Stimulated activated naive CD8-positive, alpha-beta T cell treated with anti-CD3 and anti-CD28 coated beads, Interleukin-15, Interleukin-2, amounts not matched to agents 100 U/mL and 50 U/mL, for 24 hours (primary cell): ENCODE measurements at regions not wholly inside any gene's neighbourhood (a gene's known extent, or its start where the extent isn't known, plus 50 kb on each side); places are given as distances from the start of the nearest gene placed in this dataset.
"Not testable (repeated sequence)": the region's sequence is repeated elsewhere in the genome, so short reads cannot be mapped to it uniquely, and the experiment has no call there.

Experiments
- ATAC-seq: fragments of 150-1000 bp; cut with Tn5 transposase; one replicate; pipeline ENCODE4 v1.10.0; 2021
- DNase-seq: peaks from one replicate; pipeline ENCODE4 v3.0.0; 2021

DNA sequence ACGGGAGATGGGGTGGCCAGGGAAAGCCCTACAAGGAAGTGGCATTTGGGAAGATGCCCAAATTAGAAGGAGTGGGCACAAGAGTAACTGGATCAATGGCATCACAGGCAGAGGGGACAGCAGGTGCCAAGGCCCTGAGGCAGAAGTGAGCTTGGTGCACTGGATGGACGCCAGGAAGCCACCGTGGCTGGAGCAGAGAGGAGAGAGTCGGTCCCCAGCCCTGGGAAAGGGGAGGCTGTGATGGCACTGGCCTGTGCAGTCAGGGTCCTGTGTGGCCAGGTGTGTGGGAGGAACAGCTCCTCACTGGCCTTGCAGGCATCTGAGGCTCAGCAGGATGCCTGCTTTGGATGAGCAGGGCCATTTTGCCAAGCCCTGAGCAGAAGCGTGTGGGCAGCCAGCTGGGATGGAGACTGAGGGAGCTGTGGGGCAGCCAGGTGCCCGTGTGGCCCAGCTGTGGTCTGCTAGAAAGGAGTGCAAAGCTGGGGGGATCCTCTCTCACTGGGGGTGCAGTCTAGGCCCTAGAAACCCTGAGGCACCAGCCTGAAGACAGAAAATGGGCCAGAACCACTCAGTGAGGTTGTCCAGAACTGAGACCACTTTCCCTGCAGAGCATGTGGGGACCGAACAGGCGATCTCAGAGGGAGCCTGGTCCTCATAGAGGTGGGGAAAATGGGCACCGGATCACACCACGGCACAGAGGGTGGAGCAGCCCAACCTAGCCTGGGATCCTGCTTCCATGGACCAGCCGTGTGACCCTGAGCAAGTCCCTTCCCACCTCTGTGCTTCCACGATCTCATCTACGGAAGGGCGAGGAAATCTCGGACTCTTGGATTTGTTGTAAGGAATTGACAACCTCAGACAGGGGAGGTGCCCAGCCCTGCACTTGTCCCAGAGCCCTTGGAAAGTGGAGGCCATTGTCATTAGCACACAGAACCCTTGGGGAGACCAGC, 78.6 kb upstream of the RTL6 start:
- DNase-seq (no peak), ATAC-seq (no peak)

DNA sequence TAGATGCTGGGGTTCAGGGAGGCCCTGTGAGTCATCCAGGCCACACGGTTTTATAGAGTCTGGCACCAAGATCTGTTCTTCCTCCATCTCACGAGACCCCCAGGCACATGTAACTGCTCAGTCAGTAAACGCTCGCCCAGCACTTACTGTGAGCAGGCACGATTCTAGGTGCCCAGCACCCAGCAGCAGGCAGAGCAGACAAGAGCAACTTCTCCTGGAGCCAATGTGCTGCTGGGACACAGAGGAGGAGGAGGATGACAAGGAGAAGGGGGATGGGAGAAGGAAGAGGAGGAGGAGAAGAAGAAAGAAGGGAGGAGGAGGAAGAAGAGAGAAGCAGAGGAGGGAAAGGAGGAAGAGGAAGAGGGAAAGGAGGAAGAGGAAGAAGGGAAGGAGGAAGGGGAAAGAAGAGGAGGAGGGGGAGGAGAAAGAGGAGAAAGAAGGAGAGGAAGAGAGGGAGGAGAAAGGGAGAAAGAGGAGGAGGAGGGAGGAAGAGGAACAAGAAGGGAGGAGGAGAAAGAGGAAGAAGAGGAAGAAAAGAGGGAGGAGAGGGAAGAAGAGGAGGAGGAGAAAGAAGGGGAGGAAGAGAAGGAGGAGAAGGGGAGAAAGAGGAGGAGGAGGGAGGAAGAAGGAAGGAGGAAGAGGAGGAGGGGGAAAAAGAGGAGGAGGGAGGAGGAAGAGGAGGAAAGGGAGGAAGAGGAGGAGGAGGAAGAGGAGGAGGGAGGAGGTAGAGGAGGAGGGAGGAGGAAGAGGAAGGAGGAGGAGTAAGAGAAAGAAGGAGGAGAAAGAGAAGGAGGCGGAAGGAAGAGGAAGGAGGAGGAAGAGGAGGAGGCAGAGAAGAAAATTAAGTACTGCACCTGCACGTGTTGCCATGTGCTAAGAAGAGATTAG, 77.6 kb upstream of the RTL6 start:
- DNase-seq (no peak), ATAC-seq (no peak)

DNA sequence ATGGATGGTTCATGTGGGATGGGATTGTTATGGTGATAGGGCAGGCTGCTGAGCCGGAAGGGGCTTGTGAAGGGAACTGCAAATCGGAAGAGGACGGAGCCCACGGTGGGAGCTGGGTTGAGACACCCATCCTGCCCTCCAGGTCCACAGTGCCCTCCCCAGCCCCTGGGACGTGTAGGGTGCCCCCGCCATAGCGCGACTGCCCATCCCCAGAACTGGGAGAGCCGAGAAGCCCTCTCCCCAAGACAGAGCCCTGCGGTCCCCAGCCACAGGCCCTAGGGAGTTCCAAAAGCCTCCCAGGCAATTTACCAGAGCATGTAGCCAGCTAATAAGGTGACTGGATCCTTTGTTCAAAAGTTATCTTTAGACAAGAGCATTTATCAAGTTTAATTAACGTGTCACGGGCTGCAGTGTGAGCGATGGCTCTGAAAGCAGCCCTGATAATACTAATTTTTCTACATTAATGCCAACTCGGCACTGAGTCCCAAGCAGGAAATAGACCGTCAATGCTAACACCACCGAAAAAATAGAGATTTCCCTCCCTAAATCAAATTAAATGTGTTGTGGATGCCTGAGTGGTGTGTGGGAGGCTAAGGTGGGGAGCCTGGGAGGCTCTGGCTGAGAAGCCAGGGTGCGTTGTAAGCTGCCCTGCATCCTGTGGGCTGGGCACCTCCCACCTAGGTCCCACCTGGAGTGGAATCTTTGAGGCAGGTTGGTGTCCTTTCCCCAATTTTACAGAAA, 76.8 kb upstream of the RTL6 start:
- no peak for DNase-seq
- no peak for ATAC-seq

DNA sequence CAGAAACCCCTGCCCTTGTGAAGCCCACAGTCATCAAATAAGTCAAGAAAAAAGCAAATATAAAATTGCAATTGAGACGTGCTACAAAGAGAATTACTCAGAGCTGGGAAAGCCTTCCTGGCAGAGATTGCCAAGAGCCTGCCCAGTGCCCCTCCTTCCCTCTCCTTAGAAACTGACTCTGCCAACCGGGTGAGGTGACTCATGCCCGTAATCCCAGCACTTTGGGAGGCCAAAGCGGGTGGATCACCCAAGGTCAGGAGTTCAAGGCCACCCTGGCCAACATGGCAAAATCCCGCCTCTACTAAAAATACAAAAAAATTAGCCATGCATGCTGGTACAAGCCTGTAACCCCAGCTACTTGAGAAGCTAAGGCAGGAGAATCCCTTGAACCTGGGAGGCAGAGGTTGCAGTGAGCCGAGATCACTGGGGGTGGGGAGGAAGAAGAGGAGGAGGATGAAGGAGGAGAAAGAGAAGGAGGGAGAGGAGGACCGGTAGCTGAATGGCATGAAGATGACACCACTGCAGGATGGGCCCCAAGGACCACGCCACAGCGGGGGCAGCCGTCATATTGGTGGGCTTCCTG, 76.1 kb upstream of the RTL6 start:
- ATAC-seq (no peak), DNase-seq (no peak)

DNA sequence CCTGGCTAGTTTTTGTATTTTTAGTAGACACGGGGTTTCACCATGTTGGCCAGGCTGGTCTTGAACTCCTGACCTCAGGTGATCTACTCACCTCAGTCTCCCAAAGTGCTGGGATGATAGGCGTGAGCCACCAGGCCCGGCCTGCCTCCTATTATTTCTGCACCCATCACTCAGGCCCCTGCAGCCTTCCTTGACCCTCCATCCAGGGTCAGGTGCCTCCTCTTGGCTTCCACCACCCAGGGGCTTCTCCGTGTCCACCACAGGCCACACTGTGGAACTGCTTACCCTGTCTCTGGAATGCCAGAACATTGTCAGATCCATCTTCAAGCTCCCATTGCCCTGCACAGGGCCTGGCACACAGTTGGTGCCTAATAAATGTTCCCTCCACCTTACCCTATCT, 75.4 kb upstream of the RTL6 start:
- ATAC-seq, result no peak
- no peak for DNase-seq

DNA sequence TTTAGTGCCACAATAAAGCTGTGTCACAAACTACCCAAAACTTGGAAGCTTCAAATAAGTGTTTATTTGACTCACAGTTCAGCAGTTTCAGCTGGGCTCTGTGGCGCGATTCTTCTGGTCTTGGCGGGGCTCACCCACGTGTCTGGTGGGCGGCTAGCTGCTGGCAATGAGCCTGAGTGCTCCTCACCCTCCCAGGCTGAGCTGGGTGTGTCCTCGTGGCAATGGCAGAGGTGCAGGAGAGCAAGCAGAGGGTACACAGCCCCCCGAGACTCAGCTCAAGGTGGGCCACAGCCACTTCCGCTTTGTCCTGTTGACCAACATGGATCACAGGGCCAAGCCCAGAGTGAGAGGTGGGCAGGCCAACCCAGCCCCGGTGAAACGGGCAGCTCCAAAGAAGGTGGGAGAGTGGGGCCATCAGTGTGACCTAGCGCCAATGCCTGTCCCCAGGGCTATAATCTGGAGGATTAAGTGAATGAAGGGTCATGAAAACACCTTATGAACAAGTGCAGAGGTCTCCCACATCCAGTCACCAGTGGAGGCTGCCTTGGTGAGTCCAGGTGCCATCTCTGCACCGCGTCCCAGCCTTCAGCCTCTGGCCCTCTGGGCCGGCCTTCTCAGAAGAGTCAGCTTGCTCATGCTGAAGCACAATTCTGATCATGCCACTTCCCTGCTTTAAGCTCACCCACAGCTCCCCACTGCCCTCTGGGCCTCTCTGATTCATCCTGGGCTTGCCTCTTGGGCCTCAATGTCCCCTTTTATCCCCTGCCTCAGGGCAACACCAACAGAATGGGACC, 74.6 kb upstream of the RTL6 start:
- no peak for DNase-seq
- ATAC-seq, result peak; percentile 28

DNA sequence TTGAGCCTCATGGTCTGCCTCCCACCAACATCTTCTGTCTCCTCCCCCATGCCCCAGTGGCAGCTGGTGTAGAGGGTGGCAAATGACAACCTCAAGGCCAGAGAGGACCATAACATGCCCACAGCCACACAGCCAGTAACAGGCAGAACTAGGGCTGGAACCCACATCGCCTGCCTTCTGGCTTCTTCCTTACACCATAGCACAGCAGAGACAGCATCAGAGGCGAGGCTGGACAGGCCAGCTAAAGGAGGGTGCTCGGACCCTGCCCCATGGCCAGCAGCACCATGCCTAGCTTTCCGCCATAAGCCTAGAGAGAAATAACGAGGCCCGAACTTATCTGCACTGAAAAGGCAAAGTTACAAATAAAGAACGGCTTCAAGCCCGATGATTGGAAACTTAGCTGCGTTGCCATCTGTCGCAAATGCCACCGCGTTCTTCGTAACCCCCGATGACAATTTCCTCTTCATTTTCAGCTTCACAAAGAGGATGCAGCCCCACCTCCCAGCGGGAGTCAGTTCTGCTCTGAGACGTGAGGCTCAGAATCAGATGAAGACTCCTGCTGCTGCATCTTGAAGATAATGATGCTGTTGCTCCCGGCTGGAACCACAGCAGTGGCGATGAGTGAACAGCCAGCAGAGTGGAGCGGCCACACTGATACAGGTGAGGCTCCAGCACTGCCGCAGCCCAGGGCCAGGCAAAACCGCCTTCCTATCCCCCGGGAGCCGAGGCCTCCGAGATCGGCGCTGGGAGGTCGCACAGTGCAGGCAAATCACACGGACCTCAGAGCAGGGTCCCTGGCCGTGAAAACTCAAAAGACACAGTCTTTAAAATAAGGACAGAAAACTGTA, 73.8 kb upstream of the RTL6 start:
- no peak for ATAC-seq
- no peak for DNase-seq

DNA sequence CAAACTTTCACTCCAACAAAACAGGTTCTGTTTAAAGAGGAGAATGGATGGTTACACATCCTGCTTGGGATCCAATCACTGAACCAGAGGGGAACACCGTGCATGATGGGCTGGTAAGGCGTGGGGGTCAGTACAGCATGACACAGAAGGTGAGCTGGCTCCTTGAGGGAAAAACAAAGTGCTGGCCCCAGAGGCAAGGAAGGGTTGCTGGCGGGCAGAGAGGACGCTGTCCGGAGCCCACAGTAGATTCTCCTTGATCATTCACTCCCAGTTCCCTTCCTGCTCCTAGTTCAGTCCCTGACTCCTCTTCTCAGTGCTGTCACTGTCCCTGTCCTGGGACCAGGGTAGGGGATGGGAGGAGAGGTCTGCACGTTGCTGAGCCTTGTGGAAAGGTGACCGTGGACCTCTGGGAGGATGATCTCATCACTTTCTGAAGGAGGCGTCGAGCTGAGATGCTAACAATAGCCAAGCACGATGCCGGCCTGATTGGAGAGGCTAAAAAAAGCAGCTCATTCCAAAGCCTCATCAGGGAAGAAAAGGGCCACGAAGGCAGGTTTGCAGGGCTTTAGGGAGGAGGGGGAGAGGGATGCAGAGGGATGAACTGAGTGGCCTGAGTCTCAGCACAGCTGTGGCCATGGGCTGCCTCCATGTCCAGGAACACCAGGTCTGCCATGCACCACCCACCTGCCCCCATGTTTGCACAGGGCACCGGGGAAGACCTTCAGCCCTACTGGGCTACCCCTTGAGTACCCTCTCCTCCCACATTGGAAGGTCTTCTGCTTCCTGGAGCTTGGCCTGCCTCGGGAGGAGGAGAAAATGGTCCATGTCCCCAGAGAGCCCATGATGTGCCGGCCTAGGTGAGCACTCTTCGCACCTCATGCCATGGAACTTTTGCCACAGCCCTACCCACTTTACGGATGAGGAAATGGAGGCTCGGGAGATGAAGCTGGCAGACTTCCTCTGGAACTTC, 72.7 kb upstream of the RTL6 start:
- no peak for ATAC-seq
- no peak for DNase-seq

DNA sequence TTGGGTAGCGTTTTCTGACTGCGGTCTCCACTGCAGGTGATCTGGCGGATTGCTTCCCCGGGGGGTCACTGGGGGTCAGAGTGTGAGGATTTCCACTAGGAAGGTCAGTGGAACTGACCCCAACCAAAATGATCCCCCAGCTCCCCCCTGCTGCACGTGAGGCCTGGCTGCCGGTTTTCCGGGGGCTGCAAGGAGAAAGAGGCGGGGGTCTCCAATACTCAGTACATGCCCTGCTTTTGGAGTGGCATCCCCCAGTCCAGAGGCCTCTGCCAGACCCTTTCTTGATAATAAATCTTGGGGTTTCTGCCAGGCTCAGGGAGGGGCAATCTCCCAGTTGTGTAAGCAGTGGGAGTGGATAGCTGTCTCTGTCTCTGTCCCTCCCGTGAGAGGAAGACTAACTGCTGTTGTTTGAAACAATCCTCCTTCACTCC, 71.5 kb upstream of the RTL6 start:
- DNase-seq (no peak), ATAC-seq (no peak)

DNA sequence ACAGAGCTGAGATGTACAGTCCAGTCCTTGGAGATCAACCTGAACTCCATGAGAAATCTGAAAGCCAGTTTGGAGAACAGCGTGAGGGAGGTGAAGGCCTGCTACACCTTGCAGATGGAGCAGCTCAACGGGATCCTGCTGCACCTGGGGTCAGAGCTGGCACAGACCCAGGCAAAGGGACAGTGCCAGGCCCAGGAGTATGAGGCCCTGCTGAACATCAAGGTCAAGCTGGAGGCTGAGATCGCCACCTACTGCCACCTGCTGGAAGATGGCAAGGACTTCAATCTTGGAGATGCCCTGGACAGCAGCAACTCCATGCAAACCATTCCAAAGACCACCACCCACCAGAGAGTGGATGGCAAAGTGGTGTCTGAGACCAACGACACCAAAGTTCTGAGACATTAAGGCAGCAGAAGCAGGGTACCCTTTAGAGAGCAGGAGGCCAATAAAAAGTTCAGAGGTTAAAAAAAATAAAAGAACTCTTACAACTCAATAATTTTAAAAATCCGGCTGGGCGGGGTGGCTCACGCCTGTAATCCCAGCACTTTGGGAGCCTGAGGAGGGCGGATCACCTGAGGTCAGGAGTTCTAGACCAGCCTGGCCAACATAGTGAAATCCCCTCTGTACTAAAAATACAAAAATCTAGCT, 69.9 kb upstream of the RTL6 start:
- peak; percentile 57 for DNase-seq
- ATAC-seq, result no peak

DNA sequence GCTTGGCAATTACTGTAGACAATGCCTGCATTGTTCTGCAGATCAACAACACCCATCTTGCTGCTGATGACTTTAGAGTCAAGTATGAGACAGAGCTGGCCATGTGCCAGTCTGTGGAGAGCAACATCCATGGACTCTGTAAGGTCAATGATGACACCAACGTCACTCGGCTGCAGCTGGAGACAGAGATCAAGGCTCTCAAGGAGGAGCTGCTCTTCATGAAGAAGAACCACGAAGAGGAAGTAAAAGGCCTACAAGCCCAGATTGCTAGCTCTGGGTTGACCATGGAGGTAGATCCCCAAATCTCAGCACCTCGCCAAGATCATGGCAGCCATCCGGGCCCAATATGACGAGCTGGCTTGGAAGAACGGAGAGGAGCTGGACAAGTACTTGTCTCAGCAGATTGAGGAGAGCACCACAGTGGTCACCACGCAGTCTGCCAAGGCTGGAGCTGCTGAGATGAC, 69.4 kb upstream of the RTL6 start:
- ATAC-seq, DNase-seq: not testable (repeated sequence)

DNA sequence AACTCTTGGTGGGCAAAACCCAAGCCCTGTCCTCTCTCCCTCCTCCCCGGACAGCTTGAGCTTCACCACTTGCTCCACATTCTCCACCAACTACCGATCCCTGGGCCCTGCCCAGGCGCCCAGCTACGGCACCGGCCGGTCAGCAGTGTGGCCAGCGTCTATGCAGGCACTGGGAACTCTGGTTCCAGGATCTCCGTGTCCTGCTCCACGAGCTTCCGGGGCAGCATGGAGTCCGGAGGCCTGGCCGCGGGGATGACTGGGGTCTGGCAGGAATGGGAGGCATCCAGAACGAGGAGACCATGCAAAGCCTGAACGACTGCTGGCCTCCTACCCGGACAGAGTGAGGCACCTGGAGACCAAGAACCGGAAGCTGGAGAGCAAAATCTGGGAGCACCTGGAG, 68.9 kb upstream of the RTL6 start:
- DNase-seq (no peak), ATAC-seq (no peak)

DNA sequence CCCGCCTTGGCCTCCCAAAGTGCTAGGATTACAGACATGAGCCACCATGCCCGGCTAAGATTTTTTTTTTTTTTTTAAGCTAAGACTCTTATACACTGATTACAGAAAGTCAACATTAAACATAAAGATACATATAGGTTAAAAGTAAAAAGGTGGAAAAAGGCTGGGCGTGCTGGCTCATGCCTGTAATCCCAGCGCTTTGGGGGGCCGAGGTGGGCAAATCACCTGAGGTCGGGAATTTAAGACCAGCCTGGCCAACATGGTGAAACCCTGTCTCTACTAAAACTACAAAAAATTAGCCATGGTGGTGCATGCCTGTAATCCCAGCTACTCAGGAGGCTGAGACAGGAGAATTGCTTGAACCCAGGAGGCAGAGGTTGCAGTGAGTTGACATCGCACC, 64.6 kb upstream of the RTL6 start:
- DNase-seq, ATAC-seq: not testable (repeated sequence)

DNA sequence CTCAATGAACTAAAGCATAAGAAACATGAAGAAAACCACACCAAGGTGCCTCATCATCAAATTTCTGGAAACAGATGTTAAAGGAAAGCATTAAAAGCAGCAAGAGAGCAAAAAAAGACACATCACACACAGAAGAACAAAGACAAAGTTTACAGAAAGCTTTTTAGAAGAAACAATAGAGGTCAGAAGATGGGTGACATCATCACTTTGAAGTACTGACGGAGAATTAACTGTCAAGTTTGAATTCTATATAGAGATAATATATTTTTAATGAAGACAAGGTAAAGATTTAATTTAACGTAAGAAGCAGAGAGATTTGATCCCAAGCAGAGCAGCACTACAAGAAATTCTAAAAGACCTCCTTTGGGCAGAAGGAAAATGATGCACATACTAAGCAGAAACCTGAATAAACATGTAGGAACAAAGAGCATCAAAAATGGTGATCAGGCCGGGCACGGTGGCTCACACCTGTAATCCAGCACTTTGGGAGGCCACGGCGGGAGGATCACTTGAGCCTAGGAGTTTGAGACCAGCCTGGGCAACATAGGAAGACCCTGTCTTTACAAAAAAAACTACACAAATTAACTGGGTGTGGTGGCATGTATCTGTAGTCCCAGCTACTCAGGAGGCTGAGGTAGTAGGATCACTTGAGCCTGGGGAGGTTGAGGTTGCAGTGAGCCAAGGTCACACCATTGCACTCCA, 63.3 kb upstream of the RTL6 start:
- DNase-seq, result no peak
- ATAC-seq, result no peak

DNA sequence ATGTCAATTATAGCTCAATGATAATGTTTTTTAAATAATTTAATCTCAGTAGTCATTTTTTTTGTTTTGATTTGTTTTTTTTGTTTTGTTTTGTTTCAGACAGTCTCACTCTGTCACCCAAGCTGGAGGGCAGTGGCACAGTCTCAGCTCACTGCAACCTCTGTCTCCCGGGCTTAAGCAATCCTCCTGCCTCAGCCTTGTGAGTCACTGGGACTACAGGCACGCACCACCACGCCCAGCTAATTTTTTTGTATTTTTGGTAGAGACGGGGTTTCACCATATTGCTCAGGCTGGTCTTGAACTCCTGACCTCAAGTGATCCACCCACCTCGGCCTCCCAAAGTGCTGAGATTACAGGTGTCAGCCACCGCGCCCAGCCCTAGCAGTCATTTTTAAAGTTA, 60.6 kb upstream of the RTL6 start:
- ATAC-seq, DNase-seq: not testable (repeated sequence)

DNA sequence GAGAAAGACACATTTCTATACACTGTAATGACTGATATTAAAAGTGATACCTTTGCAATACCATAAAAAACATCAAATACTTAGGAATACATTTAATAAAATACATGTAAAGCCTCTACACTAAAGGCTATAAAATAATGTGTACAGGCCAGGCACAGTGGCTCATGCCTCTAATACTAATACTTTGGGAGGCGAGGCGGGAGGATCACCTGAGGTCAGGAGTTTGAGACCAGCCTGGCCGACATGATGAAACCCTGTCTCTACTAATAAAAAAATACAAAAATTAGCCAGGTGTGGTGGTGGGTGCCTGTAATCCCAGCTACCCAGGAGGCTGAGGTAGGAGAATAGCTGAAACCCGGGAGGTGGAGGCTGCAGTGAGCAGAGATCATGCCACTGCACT, 59.8 kb upstream of the RTL6 start:
- ATAC-seq, DNase-seq: not testable (repeated sequence)

DNA sequence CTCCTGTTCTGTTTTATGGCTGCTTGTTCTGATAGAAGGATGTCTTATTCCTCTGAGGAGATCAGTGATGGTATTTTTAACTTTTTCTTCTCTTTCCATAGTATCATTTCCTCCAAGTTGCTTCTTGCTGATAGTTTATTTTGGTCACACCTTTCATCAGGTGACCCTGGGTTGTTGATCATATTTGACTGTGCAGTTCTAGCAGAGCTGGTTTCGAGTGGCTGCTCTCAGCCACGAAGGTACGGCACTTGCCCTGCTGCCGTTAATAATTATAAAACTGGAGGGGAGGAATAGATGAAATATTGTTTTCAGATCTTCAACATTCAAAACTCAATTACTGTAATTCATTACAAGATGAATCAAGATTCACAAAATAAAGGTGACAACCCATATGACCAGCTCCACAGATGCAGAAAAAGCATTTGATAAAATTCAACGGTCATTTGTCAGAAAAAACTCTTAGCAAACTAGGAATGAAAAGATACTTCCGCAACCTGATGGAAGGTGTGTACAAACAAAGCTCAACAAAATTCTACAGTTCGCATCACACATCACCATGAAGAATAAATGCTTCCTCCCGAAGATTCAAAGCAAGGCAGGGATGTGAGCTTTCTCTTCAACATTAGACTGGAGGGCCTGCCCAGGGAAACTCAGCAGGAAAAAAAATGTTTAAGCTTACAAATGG, 59.2 kb upstream of the RTL6 start:
- ATAC-seq, result no peak
- DNase-seq, result no peak
